Osteoblast (primary cell): ENCODE measurements at regions not wholly inside any gene's neighbourhood (a gene's known extent, or its start where the extent isn't known, plus 50 kb on each side); places are given as distances from the start of the nearest gene placed in this dataset.

ENCODE experiments used
- DNase-seq: peaks from one replicate; pipeline ENCODE4 v3.0.0; 2011; ENCODE audit warnings: low spot score, mixed read lengths; ENCODE audit not compliant: insufficient read length; ENCODE audit errors: missing footprints
- H2AFZ ChIP-seq: 2 replicates; pipeline ENCODE4 v1.6.0; 2011; ENCODE audit warnings: mild to moderate bottlenecking, low read length
- H3K27ac ChIP-seq: 2 replicates; pipeline ENCODE4 v1.5.1; 2011; ENCODE audit warnings: mild to moderate bottlenecking, low read depth, low read length, moderate library complexity
- H3K27me3 ChIP-seq: 2 replicates; pipeline ENCODE4 v1.6.0; 2012; ENCODE audit warnings: mild to moderate bottlenecking, control low read depth, inconsistent platforms, low read length, moderate library complexity; ENCODE audit not compliant: insufficient read depth
- H3K36me3 ChIP-seq: 2 replicates; pipeline ENCODE4 v1.5.1; 2011; ENCODE audit warnings: mild to moderate bottlenecking, low read length, control low read depth, moderate library complexity; ENCODE audit not compliant: insufficient read depth
- H3K4me1 ChIP-seq: 2 replicates; pipeline ENCODE4 v1.5.1; 2011; ENCODE audit warnings: mild to moderate bottlenecking, low read length, control low read depth, moderate library complexity; ENCODE audit not compliant: insufficient read depth
- H3K4me2 ChIP-seq: 2 replicates; pipeline ENCODE4 v1.6.0; 2011; ENCODE audit warnings: mild to moderate bottlenecking, low read length; ENCODE audit not compliant: insufficient read depth
- H3K4me3 ChIP-seq: fragments of 200-600 bp; sonication (generic); 3 replicates; pipeline ENCODE4 v1.5.1; 2012; ENCODE audit warnings: mild to moderate bottlenecking, low read length, inconsistent platforms; ENCODE audit not compliant: insufficient read depth
- H3K79me2 ChIP-seq: 2 replicates; pipeline ENCODE4 v1.6.0; 2012; ENCODE audit warnings: mild to moderate bottlenecking, low read length, control low read depth, inconsistent platforms; ENCODE audit not compliant: insufficient read depth
- H3K9me3 ChIP-seq: 2 replicates; pipeline ENCODE4 v1.5.1; 2011; ENCODE audit warnings: low read depth, low read length, control low read depth
- H4K20me1 ChIP-seq: 2 replicates; pipeline ENCODE4 v1.6.0; 2012; ENCODE audit warnings: mild to moderate bottlenecking, low read length, control low read depth; ENCODE audit not compliant: insufficient read depth
- CTCF ChIP-seq: IDR thresholded peaks from 2 replicates; pipeline ENCODE4 v1.5.1; 2011; ENCODE audit warnings: mild to moderate bottlenecking, low read depth, low read length, moderate library complexity; ENCODE audit errors: extremely low read depth

DNA sequence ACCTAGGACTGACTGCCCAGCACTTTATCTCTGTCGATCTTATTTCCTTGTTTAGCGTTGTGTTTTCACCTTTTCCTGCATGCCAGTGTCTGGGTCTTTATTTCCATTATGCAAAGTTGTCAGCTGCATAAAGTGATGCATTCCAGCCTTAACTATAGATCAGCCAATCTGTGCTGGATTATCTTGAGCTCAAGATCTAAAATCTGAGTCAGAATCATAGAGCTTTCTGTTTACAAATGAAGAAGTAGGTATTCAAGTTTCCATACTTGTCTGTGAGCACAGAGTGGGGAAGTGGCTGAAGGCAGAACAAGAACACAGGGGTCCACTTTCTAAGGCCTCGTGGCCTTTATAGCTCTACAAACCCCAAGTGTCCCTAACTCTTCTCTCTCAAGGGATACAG lies 82.4 kb upstream of the PLCL2 start:
- H3K27ac ChIP-seq, result no peak overlapping the region
- no peaks in the 10 kb centered on the region for H3K36me3 ChIP-seq
- H3K9me3 ChIP-seq, result no peaks in the 10 kb centered on the region
- H3K27me3 ChIP-seq, result no peaks in the 10 kb centered on the region
- H3K4me3 ChIP-seq, result no peak overlapping the region
- H3K4me1 ChIP-seq, result no peaks in the 10 kb centered on the region
- H3K79me2 ChIP-seq, result no peaks in the 10 kb centered on the region
- DNase-seq, result no peak
- TF ChIP-seq CTCF, result no peak
- H3K4me2 ChIP-seq, result no peak overlapping the region
- H4K20me1 ChIP-seq, result no peaks in the 10 kb centered on the region
- no peak overlapping the region for H2AFZ ChIP-seq

- Histone ChIP-seq H3K79me2 (no peaks in the 10 kb centered on the region), H4K20me1 (no peaks in the 10 kb centered on the region), H3K4me2 (no peak overlapping the region), H3K9me3 (no peaks in the 10 kb centered on the region), H2AFZ (no peak overlapping the region), H3K27ac (no peak overlapping the region), H3K27me3 (no peaks in the 10 kb centered on the region), H3K4me1 (no peaks in the 10 kb centered on the region), H3K4me3 (no peak overlapping the region), H3K36me3 (no peaks in the 10 kb centered on the region)
- DNase-seq, result no peak
- TF ChIP-seq CTCF, result no peak
These were observed 81.7 kb upstream of the PLCL2 start for GRCh38 chr3:16803019-16803418.

DNA sequence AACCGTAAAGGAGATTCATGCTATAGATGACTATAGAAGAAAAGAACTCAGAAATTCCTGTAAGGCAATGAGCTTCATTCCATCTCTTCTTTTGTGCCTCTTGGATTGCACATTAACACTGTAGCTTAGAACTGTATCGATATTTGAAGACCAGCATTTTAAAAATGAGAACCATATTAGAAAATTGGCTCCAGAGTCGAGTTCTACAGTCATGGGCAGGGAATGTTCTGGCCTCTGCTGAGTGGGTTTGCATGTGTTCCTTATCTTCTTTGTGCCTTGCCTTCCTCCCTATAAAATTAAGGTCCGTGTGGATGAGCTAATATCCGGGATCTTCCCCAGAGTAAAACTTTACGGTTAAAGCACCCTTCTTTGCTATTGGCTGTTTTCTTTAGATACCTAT lies 77.4 kb upstream of the PLCL2 start:
- H4K20me1 ChIP-seq, result no peaks in the 10 kb centered on the region
- H3K4me1 ChIP-seq, result no peaks in the 10 kb centered on the region
- H3K27ac ChIP-seq, result no peak overlapping the region
- no peak for TF ChIP-seq CTCF
- no peaks in the 10 kb centered on the region for H3K36me3 ChIP-seq
- no peaks in the 10 kb centered on the region for H3K27me3 ChIP-seq
- no peaks in the 10 kb centered on the region for H3K9me3 ChIP-seq
- no peak overlapping the region for H3K4me3 ChIP-seq
- no peaks in the 10 kb centered on the region for H3K79me2 ChIP-seq
- no peak overlapping the region for H3K4me2 ChIP-seq
- peak; percentile 38 for DNase-seq
- H2AFZ ChIP-seq, result no peak overlapping the region

- DNase-seq, result no peak
- H3K4me2 ChIP-seq, result no peak overlapping the region
- TF ChIP-seq CTCF, result no peak
These were observed 76.2 kb upstream of the PLCL2 start for GRCh38 chr3:16808393-16809107.

More at GRCh38 chr3:16808393-16809107, 76.2 kb upstream of the PLCL2 start:
- H3K27me3 ChIP-seq, result no peaks in the 10 kb centered on the region
- H3K4me3 ChIP-seq, result no peak overlapping the region
- no peaks in the 10 kb centered on the region for H3K4me1 ChIP-seq
- H2AFZ ChIP-seq, result no peak overlapping the region
- no peaks in the 10 kb centered on the region for H4K20me1 ChIP-seq
- H3K27ac ChIP-seq, result no peak overlapping the region
- no peaks in the 10 kb centered on the region for H3K9me3 ChIP-seq
- no peaks in the 10 kb centered on the region for H3K79me2 ChIP-seq
- no peaks in the 10 kb centered on the region for H3K36me3 ChIP-seq
